ENCODE measurements at regions not wholly inside any gene's neighbourhood (a gene's known extent, or its start where the extent isn't known, plus 50 kb on each side); places are given as distances from the start of the nearest gene placed in this dataset.

- no peak for TF ChIP-seq CTCF (IDR thresholded peaks at IDR 0.05)
- TF ChIP-seq POLR2A (IDR thresholded peaks at IDR 0.05) = no peak
- TF ChIP-seq POLR2AphosphoS5 (IDR thresholded peaks at IDR 0.05) = no peak
Measured at GRCh38 chr2:8581601-8582041, 100.2 kb upstream of the ID2 start.
